ENCODE measurements at regions not wholly inside any gene's neighbourhood (a gene's known extent, or its start where the extent isn't known, plus 50 kb on each side); places are given as distances from the start of the nearest gene placed in this dataset.
A peak's percentile ranks its signal among the peaks of the same experiment; 100 is the strongest.

DNA sequence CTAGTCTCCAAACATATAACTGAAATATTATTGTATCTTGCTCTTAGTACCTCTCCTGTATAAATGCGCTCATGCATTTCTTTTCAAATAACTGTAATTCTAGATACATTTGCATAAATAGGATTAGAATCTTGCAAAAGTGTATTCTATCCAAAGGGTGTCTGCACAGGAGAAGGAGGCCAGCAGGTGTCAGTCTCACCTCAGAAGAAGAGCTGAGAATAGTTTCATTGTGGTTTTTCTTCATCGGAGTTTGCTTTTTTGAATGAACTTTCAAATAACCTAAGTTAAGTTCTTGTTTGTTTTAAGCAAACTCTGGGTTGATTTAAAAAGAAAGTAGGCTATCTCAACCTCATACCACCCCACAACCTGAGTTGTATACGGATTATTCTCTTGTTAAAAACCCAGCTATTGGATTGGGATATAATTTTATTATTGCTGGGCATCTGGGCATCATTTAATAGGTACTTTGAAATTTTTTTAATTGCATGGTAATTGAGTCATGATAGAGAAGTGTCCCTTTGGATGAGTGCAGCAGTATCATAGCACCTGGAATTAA is 125.0 kb upstream of the MLIP start:
- Histone ChIP-seq H3K4me3 (ENCODE audit: low read depth, low read length) (no peak overlapping the region), H3K36me3 (ENCODE audit: control insufficient read depth, insufficient read depth, low read length) (no peaks in the 10 kb centered on the region), H3K9me3 (no peaks in the 10 kb centered on the region), H3K4me1 (no peaks in the 10 kb centered on the region), H3K27me3 (replicated peaks; ENCODE audit: control insufficient read depth, insufficient read depth, low read length) (no peaks in the 10 kb centered on the region; the same call in 1 of the 2 replicates)
- no peaks in the 10 kb centered on the region for H3K36me3 Mint-ChIP-seq (ENCODE audit: insufficient read depth, unreplicated experiment)
- H3K4me3 Mint-ChIP-seq (ENCODE audit: unreplicated experiment): no peak overlapping the region
- intact Hi-C loops (cut with micrococcal nuclease; ENCODE audit: unreplicated experiment): loop anchor here (1.0 to 10.0 kb wide), 7 partner anchors 42 to 1256 kb away; no protein-coding TSS in a partner anchor
- no TSS peak for BruUV-seq (replicated peaks)
- no peaks in the 10 kb centered on the region for H3K27me3 Mint-ChIP-seq (ENCODE audit: insufficient read depth, unreplicated experiment)
- H3K9me3 Mint-ChIP-seq (ENCODE audit: unreplicated experiment): no peaks in the 10 kb centered on the region
- TF ChIP-seq, protein P1, sequence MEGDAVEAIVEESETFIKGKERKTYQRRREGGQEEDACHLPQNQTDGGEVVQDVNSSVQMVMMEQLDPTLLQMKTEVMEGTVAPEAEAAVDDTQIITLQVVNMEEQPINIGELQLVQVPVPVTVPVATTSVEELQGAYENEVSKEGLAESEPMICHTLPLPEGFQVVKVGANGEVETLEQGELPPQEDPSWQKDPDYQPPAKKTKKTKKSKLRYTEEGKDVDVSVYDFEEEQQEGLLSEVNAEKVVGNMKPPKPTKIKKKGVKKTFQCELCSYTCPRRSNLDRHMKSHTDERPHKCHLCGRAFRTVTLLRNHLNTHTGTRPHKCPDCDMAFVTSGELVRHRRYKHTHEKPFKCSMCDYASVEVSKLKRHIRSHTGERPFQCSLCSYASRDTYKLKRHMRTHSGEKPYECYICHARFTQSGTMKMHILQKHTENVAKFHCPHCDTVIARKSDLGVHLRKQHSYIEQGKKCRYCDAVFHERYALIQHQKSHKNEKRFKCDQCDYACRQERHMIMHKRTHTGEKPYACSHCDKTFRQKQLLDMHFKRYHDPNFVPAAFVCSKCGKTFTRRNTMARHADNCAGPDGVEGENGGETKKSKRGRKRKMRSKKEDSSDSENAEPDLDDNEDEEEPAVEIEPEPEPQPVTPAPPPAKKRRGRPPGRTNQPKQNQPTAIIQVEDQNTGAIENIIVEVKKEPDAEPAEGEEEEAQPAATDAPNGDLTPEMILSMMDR (IDR thresholded peaks at IDR 0.05; ENCODE audit: insufficient read depth in 1 of 2, low read depth in 1 of 2, low read length in 1 of 2, severe bottlenecking in 1 of 2, unreplicated experiment in 1 of 2): peak; percentile 72 to 85
- no peak overlapping the region for H3K27ac Mint-ChIP-seq (ENCODE audit: unreplicated experiment)
- H3K4me1 Mint-ChIP-seq (ENCODE audit: low read depth, unreplicated experiment): peaks cover 9% of the 10 kb centered on the region
- peak; percentile 46 to 56 for DNase-seq
- ChIA-PET CTCF (interaction anchor here (0.8 to 1.9 kb wide), 9 partner anchors 12 to 281 kb away, joined by 3 to 8 read pairs (median 4); no protein-coding TSS in a partner anchor), POLR2A (no interaction called here)

DNA sequence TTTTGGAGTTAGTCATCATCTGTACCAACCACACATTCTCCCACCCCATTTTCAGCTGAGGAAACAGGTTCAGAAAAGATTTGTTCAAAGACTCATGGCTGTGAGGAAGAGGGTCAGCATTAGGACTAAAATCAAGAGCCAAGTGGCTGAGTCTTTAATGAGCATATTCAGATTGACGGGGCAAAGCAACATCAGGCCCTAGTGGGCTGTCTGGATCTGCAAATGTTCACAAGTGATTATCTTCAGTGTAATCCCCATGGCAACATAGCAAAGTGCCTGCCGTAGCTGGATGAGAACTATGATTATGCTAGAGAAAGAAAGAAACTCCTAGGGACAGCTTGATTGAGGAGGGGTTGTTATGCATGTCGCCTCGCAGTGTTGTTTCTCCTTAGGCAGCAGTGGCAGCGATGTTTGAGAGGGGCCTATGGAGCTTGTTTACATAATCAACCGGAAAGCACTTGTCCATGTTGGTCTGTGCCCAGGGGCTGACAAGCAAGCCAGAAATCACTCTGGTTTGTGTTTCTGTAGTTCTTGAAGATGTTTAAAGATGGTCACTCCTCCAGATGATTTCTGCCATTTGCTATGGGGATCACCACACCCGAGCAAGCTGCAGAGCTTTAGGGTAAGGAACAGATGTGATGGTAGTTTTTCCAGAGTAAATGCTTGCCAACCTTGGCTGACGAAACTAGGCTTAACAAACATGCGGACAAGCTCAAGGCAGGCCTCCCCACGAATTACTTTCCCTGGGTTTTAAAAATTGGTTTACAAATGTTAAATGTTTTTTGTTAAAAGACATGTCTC is 124.3 kb upstream of the MLIP start:
- H3K4me1 Mint-ChIP-seq (ENCODE audit: low read depth, unreplicated experiment): peaks cover 9% of the 10 kb centered on the region
- no TSS peak for BruUV-seq (replicated peaks)
- Histone ChIP-seq H3K4me1 (no peaks in the 10 kb centered on the region), H3K4me3 (ENCODE audit: low read depth, low read length) (no peak overlapping the region), H3K36me3 (ENCODE audit: control insufficient read depth, insufficient read depth, low read length) (no peaks in the 10 kb centered on the region), H3K27me3 (replicated peaks; ENCODE audit: control insufficient read depth, insufficient read depth, low read length) (no peaks in the 10 kb centered on the region; the same call in 1 of the 2 replicates), H3K9me3 (no peaks in the 10 kb centered on the region)
- no peak for DNase-seq
- CTCF ChIA-PET: interaction anchor here (0.9 to 1.9 kb wide), 8 partner anchors 11 to 281 kb away, joined by 3 to 8 read pairs (median 4); no protein-coding TSS in a partner anchor
- no peaks in the 10 kb centered on the region for H3K36me3 Mint-ChIP-seq (ENCODE audit: insufficient read depth, unreplicated experiment)
- intact Hi-C loops (cut with micrococcal nuclease; ENCODE audit: unreplicated experiment): loop anchor here (1.0 to 10.0 kb wide), 7 partner anchors 41 to 1255 kb away; no protein-coding TSS in a partner anchor
- TF ChIP-seq, protein P1 (IDR thresholded peaks at IDR 0.05; ENCODE audit: insufficient read depth in 1 of 2, low read depth in 1 of 2, low read length in 1 of 2, severe bottlenecking in 1 of 2, unreplicated experiment in 1 of 2): no peak
- no peaks in the 10 kb centered on the region for H3K9me3 Mint-ChIP-seq (ENCODE audit: unreplicated experiment)
- H3K4me3 Mint-ChIP-seq (ENCODE audit: unreplicated experiment): no peak overlapping the region
- no peaks in the 10 kb centered on the region for H3K27me3 Mint-ChIP-seq (ENCODE audit: insufficient read depth, unreplicated experiment)
- POLR2A ChIA-PET: no interaction called here
- no peak overlapping the region for H3K27ac Mint-ChIP-seq (ENCODE audit: unreplicated experiment)

DNA sequence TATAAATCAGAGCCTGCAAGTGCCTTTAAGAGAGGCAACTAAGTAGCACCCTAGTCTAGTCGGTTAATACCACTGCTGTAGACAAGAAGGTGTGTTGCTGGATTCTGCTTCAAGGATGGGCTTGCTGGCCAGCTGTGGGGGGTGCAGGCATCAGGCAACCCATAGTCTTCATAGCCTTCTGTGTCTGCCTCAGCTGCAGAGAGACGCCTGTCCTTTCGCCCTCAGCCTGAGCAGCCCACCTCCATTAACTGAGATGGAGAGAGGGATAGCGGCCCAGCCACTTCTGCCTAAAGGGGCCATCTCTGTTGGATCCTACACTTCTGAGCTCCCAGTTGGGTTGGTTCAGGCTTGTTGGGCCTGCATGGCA is 123.7 kb upstream of the MLIP start:
- Mint-ChIP-seq H3K4me3 (ENCODE audit: unreplicated experiment) (no peak overlapping the region), H3K4me1 (ENCODE audit: low read depth, unreplicated experiment) (peaks cover 9% of the 10 kb centered on the region), H3K9me3 (ENCODE audit: unreplicated experiment) (no peaks in the 10 kb centered on the region), H3K27ac (ENCODE audit: unreplicated experiment) (no peak overlapping the region), H3K36me3 (ENCODE audit: insufficient read depth, unreplicated experiment) (no peaks in the 10 kb centered on the region), H3K27me3 (ENCODE audit: insufficient read depth, unreplicated experiment) (no peaks in the 10 kb centered on the region)
- TF ChIP-seq, protein P1 (IDR thresholded peaks at IDR 0.05; ENCODE audit: insufficient read depth in 1 of 2, low read depth in 1 of 2, low read length in 1 of 2, severe bottlenecking in 1 of 2, unreplicated experiment in 1 of 2): no peak
- no peak for DNase-seq
- Histone ChIP-seq H3K9me3 (no peaks in the 10 kb centered on the region), H3K27me3 (replicated peaks; ENCODE audit: control insufficient read depth, insufficient read depth, low read length) (no peaks in the 10 kb centered on the region; the same call in 1 of the 2 replicates), H3K36me3 (ENCODE audit: control insufficient read depth, insufficient read depth, low read length) (no peaks in the 10 kb centered on the region), H3K4me3 (ENCODE audit: low read depth, low read length) (no peak overlapping the region), H3K4me1 (no peaks in the 10 kb centered on the region)
- intact Hi-C loops (cut with micrococcal nuclease; ENCODE audit: unreplicated experiment): loop anchor here (2.0 to 10.0 kb wide), 4 partner anchors 81 to 1255 kb away; no protein-coding TSS in a partner anchor
- CTCF ChIA-PET: no interaction called here
- POLR2A ChIA-PET: no interaction called here
- BruUV-seq (replicated peaks): no TSS peak
